GM23338 (cell line): ENCODE measurements at regions not wholly inside any gene's neighbourhood (a gene's known extent, or its start where the extent isn't known, plus 50 kb on each side); places are given as distances from the start of the nearest gene placed in this dataset.
A peak's percentile ranks its signal among the peaks of the same experiment; 100 is the strongest.
"Not testable (repeated sequence)": the region's sequence is repeated elsewhere in the genome, so short reads cannot be mapped to it uniquely, and the experiment has no call there.

Experiments
- ATAC-seq: fragments of 200-7000 bp; cut with Tn5 transposase; 3 replicates; pipeline ENCODE4 v1.9.1; 2020
- DNase-seq: peaks from one replicate; pipeline ENCODE4 v3.0.0-alpha.2; 2015; ENCODE audit warnings: low spot score
- H2AFZ ChIP-seq: fragments of 200-600 bp; sonication (generic); 2 replicates; pipeline ENCODE4 v1.8.0; 2016; ENCODE audit warnings: antibody characterized with exemption, mild to moderate bottlenecking, moderate library complexity
- H3F3A ChIP-seq: fragments of 200-600 bp; sonication (generic); replicated peaks from 2 replicates; pipeline ENCODE4 v1.8.0; 2017; ENCODE audit warnings: antibody characterized with exemption, mixed run types, low read depth
- H3K27ac ChIP-seq: fragments of 200-600 bp; sonication (generic); 2 replicates; pipeline ENCODE4 v1.6.1; 2016; ENCODE audit warnings: low read depth
- H3K27me3 ChIP-seq: fragments of 200-600 bp; sonication (generic); 2 replicates; pipeline ENCODE4 v1.8.0; 2016; ENCODE audit warnings: mild to moderate bottlenecking, mixed run types, moderate library complexity; ENCODE audit not compliant: insufficient read depth
- H3K36me3 ChIP-seq: fragments of 200-600 bp; sonication (generic); 2 replicates; pipeline ENCODE4 v1.8.0; 2016; ENCODE audit warnings: mild to moderate bottlenecking; ENCODE audit not compliant: insufficient read depth
- H3K4me1 ChIP-seq: fragments of 200-600 bp; sonication (generic); 2 replicates; pipeline ENCODE4 v1.8.0; 2016; ENCODE audit warnings: mild to moderate bottlenecking, moderate library complexity; ENCODE audit not compliant: insufficient read depth
- H3K4me2 ChIP-seq: fragments of 200-600 bp; sonication (generic); 2 replicates; pipeline ENCODE4 v1.7.1; 2017; ENCODE audit warnings: mixed run types
- H3K4me3 ChIP-seq: fragments of 200-600 bp; sonication (generic); 2 replicates; pipeline ENCODE4 v1.6.1; 2016; ENCODE audit warnings: mixed run types
- H3K79me2 ChIP-seq: fragments of 200-600 bp; sonication (generic); replicated peaks from 2 replicates; pipeline ENCODE4 v1.8.0; 2017; ENCODE audit warnings: mild to moderate bottlenecking; ENCODE audit not compliant: insufficient read depth
- H3K9me2 ChIP-seq: fragments of 200-600 bp; sonication (generic); 2 replicates; pipeline ENCODE4 v1.8.0; 2017; ENCODE audit not compliant: insufficient read depth
- H4K20me1 ChIP-seq: fragments of 200-600 bp; sonication (generic); replicated peaks from 2 replicates; pipeline ENCODE4 v1.8.0; 2017; ENCODE audit warnings: mild to moderate bottlenecking; ENCODE audit not compliant: insufficient read depth
- H3K27ac Mint-ChIP-seq: 2 replicates; pipeline ENCODE4 v1.8.0; 2020; ENCODE audit warnings: inconsistent platforms, mild to moderate bottlenecking, moderate library complexity, mixed read lengths
- H3K27me3 Mint-ChIP-seq: 3 replicates; pipeline ENCODE4 v1.8.0; 2022; ENCODE audit warnings: low read depth, mild to moderate bottlenecking, moderate library complexity, mixed read lengths, inconsistent platforms; ENCODE audit not compliant: insufficient read depth, poor library complexity
- H3K36me3 Mint-ChIP-seq: 3 replicates; pipeline ENCODE4 v1.8.0; 2021; ENCODE audit warnings: low read depth, mild to moderate bottlenecking, inconsistent platforms, moderate library complexity, mixed read lengths
- H3K4me1 Mint-ChIP-seq: 3 replicates; pipeline ENCODE4 v1.8.0; 2020; ENCODE audit warnings: mild to moderate bottlenecking, inconsistent platforms, mixed read lengths
- H3K4me3 Mint-ChIP-seq: 3 replicates; pipeline ENCODE4 v1.8.0; 2021; ENCODE audit warnings: moderate library complexity, mild to moderate bottlenecking, inconsistent platforms, mixed read lengths
- H3K9me3 Mint-ChIP-seq: 3 replicates; pipeline ENCODE4 v1.8.0; 2020; ENCODE audit warnings: moderate library complexity, mild to moderate bottlenecking, inconsistent platforms, mixed read lengths
- EZH2phosphoT487 ChIP-seq: fragments of 200-600 bp; sonication (generic); IDR thresholded peaks from one replicate; pipeline ENCODE4 v1.8.1; 2018; ENCODE audit warnings: antibody characterized with exemption; ENCODE audit not compliant: unreplicated experiment
- JUNB ChIP-seq: IDR thresholded peaks from one replicate; pipeline ENCODE4 v1.6.1; 2016; ENCODE audit warnings: antibody characterized with exemption; ENCODE audit not compliant: unreplicated experiment
- NANOG ChIP-seq: IDR thresholded peaks from 2 replicates; pipeline ENCODE4 v1.6.1; 2016; ENCODE audit warnings: antibody characterized with exemption, borderline replicate concordance
- POLR2AphosphoS5 ChIP-seq: IDR thresholded peaks from 2 replicates; pipeline ENCODE4 v1.6.1; 2016; ENCODE audit warnings: antibody characterized with exemption, low read depth
- STAT1 ChIP-seq: IDR thresholded peaks from one replicate; pipeline ENCODE4 v1.6.1; 2016; ENCODE audit warnings: antibody characterized with exemption; ENCODE audit not compliant: unreplicated experiment
- ZNF114 ChIP-seq: fragments of 250-450 bp; sonication (Bioruptor Pico); IDR thresholded peaks from 2 replicates; pipeline ENCODE4 v1.5.0; 2020; ENCODE audit warnings: mild to moderate bottlenecking, moderate library complexity
- TF ChIP-seq, protein P1 (sequence below): IDR thresholded peaks from 2 replicates; pipeline ENCODE4 v1.6.1; 2016; ENCODE audit warnings: antibody characterized with exemption
- TF ChIP-seq, protein P2 (sequence below): fragments of 250-450 bp; sonication (Bioruptor Pico); IDR thresholded peaks from 2 replicates; pipeline ENCODE4 v1.5.0; 2020; ENCODE audit warnings: mild to moderate bottlenecking, moderate library complexity

DNA sequence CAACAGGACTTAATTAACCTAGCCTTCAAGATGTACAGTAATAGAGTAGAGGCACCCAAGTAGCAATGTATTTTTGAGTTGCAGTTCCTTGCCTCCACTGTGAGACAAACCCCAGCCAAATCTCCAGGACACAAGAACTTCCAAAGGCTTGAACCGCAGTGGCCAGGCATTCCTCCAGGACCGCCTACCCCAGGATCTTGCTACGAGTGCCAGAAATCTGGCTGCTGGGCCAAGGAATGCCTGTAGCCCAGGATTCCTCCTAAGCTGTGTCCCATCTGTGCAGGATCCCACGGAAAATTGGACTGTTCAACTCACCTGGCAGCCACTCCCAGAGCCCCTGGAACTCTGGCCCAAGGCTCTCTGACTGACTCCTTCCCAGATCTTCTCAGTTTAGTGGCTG is 683.9 kb downstream of the KHDRBS2 start:
- H3K27me3 ChIP-seq, H3K36me3 ChIP-seq, H3K27ac Mint-ChIP-seq, H4K20me1 ChIP-seq, H3K79me2 ChIP-seq, ATAC-seq, H3K27ac ChIP-seq, H2AFZ ChIP-seq, DNase-seq, H3K9me2 ChIP-seq, H3K4me2 ChIP-seq, H3K4me3 Mint-ChIP-seq, H3F3A ChIP-seq, H3K4me3 ChIP-seq: not testable (repeated sequence)
- H3K9me3 Mint-ChIP-seq, result peaks cover 61% of the 10 kb centered on the region
- peaks cover 61% of the 10 kb centered on the region for H3K36me3 Mint-ChIP-seq
- peaks cover 13% of the 10 kb centered on the region for H3K27me3 Mint-ChIP-seq
- peaks cover 14% of the 10 kb centered on the region for H3K4me1 ChIP-seq
- peaks cover 24% of the 10 kb centered on the region for H3K4me1 Mint-ChIP-seq

DNA sequence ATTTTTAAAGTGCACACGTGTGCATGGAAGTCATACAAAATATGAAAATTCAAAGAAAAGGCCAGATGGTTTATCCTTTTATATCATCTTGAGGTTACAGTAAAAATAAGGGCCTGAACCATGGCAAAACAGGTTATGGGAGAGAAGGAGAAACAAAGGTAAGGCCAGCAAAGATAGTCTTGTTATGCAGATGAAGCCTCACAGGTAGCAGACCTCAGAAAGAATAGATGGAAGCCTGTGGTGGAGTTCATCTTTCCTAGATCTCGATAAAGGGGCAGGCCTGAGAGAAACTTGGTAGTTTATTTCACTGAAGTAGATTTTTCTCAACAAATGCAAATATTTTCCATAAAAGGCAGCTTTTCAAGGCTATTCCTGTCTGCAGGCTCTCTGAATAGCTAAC is 693.8 kb downstream of the KHDRBS2 start:
- no peak for TF ChIP-seq STAT1
- no peak for TF ChIP-seq JUNB
- no peak for TF ChIP-seq NANOG
- TF ChIP-seq EZH2phosphoT487, result no peak
- TF ChIP-seq, protein P1, sequence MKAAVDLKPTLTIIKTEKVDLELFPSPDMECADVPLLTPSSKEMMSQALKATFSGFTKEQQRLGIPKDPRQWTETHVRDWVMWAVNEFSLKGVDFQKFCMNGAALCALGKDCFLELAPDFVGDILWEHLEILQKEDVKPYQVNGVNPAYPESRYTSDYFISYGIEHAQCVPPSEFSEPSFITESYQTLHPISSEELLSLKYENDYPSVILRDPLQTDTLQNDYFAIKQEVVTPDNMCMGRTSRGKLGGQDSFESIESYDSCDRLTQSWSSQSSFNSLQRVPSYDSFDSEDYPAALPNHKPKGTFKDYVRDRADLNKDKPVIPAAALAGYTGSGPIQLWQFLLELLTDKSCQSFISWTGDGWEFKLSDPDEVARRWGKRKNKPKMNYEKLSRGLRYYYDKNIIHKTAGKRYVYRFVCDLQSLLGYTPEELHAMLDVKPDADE, result no peak
- H3K4me3 ChIP-seq, result no peak overlapping the region
- H3K36me3 Mint-ChIP-seq, result peaks cover 23% of the 10 kb centered on the region; the same call in 2 of the 3 replicates
- ATAC-seq (peak; percentile 89), DNase-seq (peak; percentile 30)
- H3K27ac Mint-ChIP-seq, result no peak overlapping the region
- H3K4me1 Mint-ChIP-seq, result peaks cover 22% of the 10 kb centered on the region
- no peaks in the 10 kb centered on the region for H3K27me3 ChIP-seq
- no peaks in the 10 kb centered on the region for H4K20me1 ChIP-seq
- no peaks in the 10 kb centered on the region for H3K79me2 ChIP-seq
- H3F3A ChIP-seq, result no peaks in the 10 kb centered on the region
- no peaks in the 10 kb centered on the region for H3K36me3 ChIP-seq
- no peak overlapping the region for H3K4me3 Mint-ChIP-seq
- no peaks in the 10 kb centered on the region for H3K27me3 Mint-ChIP-seq
- H3K4me1 ChIP-seq, result peaks cover 32% of the 10 kb centered on the region
- H3K27ac ChIP-seq, result no peak overlapping the region
- peak overlapping the region; percentile 5; the same call in 1 of the 2 replicates for H3K4me2 ChIP-seq
- no peak overlapping the region for H2AFZ ChIP-seq
- H3K9me2 ChIP-seq, result 0 out of 2 replicates have a peak, but pooled peaks cover 7% of the 10 kb centered on the region
- H3K9me3 Mint-ChIP-seq, result peaks cover 7% of the 10 kb centered on the region; the same call in 2 of the 3 replicates

DNA sequence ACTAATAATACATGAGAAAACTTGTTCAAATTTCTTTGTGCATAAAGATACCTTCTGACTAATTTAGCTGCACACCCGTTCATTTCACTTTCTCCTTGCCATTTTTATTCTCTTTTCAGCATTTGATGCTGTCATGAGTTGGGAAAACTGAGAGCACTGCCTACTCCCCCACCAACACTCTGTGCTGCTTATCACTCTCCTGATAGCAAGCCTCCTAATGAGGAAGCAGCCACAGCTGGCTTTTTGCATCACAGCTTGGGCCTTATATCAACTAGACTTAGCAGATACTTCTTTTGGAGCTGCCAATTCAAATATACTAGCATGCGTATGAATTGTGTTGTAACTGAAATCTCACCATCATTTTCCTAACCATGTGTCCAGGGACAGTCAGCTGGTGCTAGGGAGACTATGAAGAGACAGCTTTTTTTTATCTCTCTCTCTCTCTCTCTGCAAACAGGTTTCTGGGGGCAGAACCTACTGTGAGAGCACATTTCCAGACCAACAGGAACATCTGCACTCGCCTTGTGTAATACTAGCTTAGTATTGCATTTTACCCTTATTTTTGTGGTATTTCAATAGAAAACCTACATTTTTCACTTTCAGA is 699.0 kb downstream of the KHDRBS2 start:
- no peak overlapping the region for H2AFZ ChIP-seq
- H3K9me3 Mint-ChIP-seq, result peaks cover 3% of the 10 kb centered on the region; the same call in 1 of the 3 replicates
- H3K4me3 ChIP-seq, result no peak overlapping the region
- no peaks in the 10 kb centered on the region for H3K27me3 Mint-ChIP-seq
- ATAC-seq (no peak), DNase-seq (no peak)
- H3K27me3 ChIP-seq, result no peaks in the 10 kb centered on the region
- H3K79me2 ChIP-seq, result no peaks in the 10 kb centered on the region
- H3K4me1 ChIP-seq, result peaks cover 11% of the 10 kb centered on the region
- peaks cover 14% of the 10 kb centered on the region; the same call in 2 of the 3 replicates for H3K36me3 Mint-ChIP-seq
- H3K36me3 ChIP-seq, result no peaks in the 10 kb centered on the region
- H3K9me2 ChIP-seq, result no peaks in the 10 kb centered on the region
- H3K27ac ChIP-seq, result no peak overlapping the region
- H3K4me3 Mint-ChIP-seq, result no peak overlapping the region
- H3F3A ChIP-seq, result no peaks in the 10 kb centered on the region
- no peak overlapping the region for H3K27ac Mint-ChIP-seq
- H4K20me1 ChIP-seq, result no peaks in the 10 kb centered on the region
- H3K4me2 ChIP-seq, result no peak overlapping the region
- H3K4me1 Mint-ChIP-seq, result peaks cover 13% of the 10 kb centered on the region
- TF ChIP-seq, protein P1, result no peak
- TF ChIP-seq POLR2AphosphoS5 (no peak), ZNF114 (CRISPR knock-in tag) (no peak)
- TF ChIP-seq, protein P2, sequence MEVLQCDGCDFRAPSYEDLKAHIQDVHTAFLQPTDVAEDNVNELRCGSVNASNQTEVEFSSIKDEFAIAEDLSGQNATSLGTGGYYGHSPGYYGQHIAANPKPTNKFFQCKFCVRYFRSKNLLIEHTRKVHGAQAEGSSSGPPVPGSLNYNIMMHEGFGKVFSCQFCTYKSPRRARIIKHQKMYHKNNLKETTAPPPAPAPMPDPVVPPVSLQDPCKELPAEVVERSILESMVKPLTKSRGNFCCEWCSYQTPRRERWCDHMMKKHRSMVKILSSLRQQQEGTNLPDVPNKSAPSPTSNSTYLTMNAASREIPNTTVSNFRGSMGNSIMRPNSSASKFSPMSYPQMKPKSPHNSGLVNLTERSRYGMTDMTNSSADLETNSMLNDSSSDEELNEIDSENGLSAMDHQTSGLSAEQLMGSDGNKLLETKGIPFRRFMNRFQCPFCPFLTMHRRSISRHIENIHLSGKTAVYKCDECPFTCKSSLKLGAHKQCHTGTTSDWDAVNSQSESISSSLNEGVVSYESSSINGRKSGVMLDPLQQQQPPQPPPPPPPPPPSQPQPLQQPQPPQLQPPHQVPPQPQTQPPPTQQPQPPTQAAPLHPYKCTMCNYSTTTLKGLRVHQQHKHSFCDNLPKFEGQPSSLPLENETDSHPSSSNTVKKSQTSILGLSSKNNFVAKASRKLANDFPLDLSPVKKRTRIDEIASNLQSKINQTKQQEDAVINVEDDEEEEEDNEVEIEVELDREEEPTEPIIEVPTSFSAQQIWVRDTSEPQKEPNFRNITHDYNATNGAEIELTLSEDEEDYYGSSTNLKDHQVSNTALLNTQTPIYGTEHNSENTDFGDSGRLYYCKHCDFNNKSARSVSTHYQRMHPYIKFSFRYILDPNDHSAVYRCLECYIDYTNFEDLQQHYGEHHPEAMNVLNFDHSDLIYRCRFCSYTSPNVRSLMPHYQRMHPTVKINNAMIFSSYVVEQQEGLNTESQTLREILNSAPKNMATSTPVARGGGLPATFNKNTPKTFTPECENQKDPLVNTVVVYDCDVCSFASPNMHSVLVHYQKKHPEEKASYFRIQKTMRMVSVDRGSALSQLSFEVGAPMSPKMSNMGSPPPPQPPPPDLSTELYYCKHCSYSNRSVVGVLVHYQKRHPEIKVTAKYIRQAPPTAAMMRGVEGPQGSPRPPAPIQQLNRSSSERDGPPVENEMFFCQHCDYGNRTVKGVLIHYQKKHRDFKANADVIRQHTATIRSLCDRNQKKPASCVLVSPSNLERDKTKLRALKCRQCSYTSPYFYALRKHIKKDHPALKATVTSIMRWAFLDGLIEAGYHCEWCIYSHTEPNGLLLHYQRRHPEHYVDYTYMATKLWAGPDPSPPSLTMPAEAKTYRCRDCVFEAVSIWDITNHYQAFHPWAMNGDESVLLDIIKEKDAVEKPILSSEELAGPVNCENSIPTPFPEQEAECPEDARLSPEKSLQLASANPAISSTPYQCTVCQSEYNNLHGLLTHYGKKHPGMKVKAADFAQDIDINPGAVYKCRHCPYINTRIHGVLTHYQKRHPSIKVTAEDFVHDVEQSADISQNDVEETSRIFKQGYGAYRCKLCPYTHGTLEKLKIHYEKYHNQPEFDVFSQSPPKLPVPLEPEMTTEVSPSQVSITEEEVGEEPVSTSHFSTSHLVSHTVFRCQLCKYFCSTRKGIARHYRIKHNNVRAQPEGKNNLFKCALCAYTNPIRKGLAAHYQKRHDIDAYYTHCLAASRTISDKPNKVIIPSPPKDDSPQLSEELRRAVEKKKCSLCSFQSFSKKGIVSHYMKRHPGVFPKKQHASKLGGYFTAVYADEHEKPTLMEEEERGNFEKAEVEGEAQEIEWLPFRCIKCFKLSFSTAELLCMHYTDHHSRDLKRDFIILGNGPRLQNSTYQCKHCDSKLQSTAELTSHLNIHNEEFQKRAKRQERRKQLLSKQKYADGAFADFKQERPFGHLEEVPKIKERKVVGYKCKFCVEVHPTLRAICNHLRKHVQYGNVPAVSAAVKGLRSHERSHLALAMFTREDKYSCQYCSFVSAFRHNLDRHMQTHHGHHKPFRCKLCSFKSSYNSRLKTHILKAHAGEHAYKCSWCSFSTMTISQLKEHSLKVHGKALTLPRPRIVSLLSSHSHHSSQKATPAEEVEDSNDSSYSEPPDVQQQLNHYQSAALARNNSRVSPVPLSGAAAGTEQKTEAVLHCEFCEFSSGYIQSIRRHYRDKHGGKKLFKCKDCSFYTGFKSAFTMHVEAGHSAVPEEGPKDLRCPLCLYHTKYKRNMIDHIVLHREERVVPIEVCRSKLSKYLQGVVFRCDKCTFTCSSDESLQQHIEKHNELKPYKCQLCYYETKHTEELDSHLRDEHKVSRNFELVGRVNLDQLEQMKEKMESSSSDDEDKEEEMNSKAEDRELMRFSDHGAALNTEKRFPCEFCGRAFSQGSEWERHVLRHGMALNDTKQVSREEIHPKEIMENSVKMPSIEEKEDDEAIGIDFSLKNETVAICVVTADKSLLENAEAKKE (CRISPR knock-in tag), result no peak
